HCT116 (cell line): ENCODE measurements at regions not wholly inside any gene's neighbourhood (a gene's known extent, or its start where the extent isn't known, plus 50 kb on each side); places are given as distances from the start of the nearest gene placed in this dataset.

Source experiments
- EGR1 ChIP-seq: IDR thresholded peaks from 2 replicates; pipeline ENCODE4 v1.6.1; 2012; ENCODE audit warnings: low read depth
- EZH2 ChIP-seq: fragments of 200-600 bp; sonication (generic); IDR thresholded peaks from 2 replicates; pipeline ENCODE4 v1.6.1; 2017; ENCODE audit warnings: antibody characterized with exemption, mixed run types
- EZH2phosphoT487 ChIP-seq: fragments of 200-600 bp; IDR thresholded peaks from 2 replicates; pipeline ENCODE4 v1.6.1; 2018; ENCODE audit warnings: antibody characterized with exemption, borderline replicate concordance
- FOSL1 ChIP-seq: IDR thresholded peaks from 2 replicates; pipeline ENCODE4 v1.6.1; 2012; ENCODE audit warnings: low read depth
- POLR2A ChIP-seq: IDR thresholded peaks from 2 replicates; pipeline ENCODE4 v1.7.0; 2011; ENCODE audit warnings: borderline replicate concordance; ENCODE audit not compliant: insufficient read depth, insufficient read length; ENCODE audit errors: extremely low read depth
- POLR2AphosphoS5 ChIP-seq: IDR thresholded peaks from 2 replicates; pipeline ENCODE4 v1.6.1; 2011; ENCODE audit warnings: mild to moderate bottlenecking, low read depth, low read length, moderate library complexity
- SRF ChIP-seq: IDR thresholded peaks from 2 replicates; pipeline ENCODE4 v1.6.1; 2012; ENCODE audit warnings: low read depth
- ZNF274 ChIP-seq: fragments of 200-500 bp; sonication (Bioruptor generic); IDR thresholded peaks from 2 replicates; pipeline ENCODE4 v1.6.1; 2014; ENCODE audit warnings: mild to moderate bottlenecking, low read depth, low read length, inconsistent platforms
- TF ChIP-seq, protein P1 (sequence below), 3 experiments: fragments of 200-600 bp in 1 of 3; sonication (generic) in 1 of 3; IDR thresholded peaks in 2 of 3; conservative IDR thresholded peaks in 1 of 3; 2 replicates each; pipeline ENCODE4 v1.5.1; 2012 to 2017; ENCODE audit warnings: low read depth in 2 of 3, low read length in 2 of 3, antibody characterized with exemption in 1 of 3, borderline replicate concordance in 1 of 3, control low read depth in 1 of 3, mild to moderate bottlenecking in 1 of 3, mixed read lengths in 1 of 3, mixed run types in 1 of 3, moderate library complexity in 1 of 3; ENCODE audit not compliant: insufficient read depth in 1 of 3
- TF ChIP-seq, protein P2 (sequence below): IDR thresholded peaks from 2 replicates; pipeline ENCODE4 v1.6.1; 2012; ENCODE audit warnings: low read depth

GRCh38 chr5:101103874-101104273 is 200.8 kb upstream of the ST8SIA4 start:
- TF ChIP-seq, protein P1, sequence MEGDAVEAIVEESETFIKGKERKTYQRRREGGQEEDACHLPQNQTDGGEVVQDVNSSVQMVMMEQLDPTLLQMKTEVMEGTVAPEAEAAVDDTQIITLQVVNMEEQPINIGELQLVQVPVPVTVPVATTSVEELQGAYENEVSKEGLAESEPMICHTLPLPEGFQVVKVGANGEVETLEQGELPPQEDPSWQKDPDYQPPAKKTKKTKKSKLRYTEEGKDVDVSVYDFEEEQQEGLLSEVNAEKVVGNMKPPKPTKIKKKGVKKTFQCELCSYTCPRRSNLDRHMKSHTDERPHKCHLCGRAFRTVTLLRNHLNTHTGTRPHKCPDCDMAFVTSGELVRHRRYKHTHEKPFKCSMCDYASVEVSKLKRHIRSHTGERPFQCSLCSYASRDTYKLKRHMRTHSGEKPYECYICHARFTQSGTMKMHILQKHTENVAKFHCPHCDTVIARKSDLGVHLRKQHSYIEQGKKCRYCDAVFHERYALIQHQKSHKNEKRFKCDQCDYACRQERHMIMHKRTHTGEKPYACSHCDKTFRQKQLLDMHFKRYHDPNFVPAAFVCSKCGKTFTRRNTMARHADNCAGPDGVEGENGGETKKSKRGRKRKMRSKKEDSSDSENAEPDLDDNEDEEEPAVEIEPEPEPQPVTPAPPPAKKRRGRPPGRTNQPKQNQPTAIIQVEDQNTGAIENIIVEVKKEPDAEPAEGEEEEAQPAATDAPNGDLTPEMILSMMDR (IDR thresholded peaks at IDR 0.05 in 2 of 3, conservative IDR thresholded peaks at IDR 0.05 in 1 of 3; ENCODE audit: borderline replicate concordance in 1 of 3, insufficient read depth in 1 of 3, low read depth in 2 of 3, low read length in 2 of 3): no peak
- no peak for TF ChIP-seq POLR2A
- no peak for TF ChIP-seq EZH2phosphoT487
- TF ChIP-seq FOSL1: no peak
- no peak for TF ChIP-seq POLR2AphosphoS5
- TF ChIP-seq SRF: no peak
- TF ChIP-seq EGR1: no peak
- no peak for TF ChIP-seq EZH2
- TF ChIP-seq ZNF274: no peak
- TF ChIP-seq, protein P2, sequence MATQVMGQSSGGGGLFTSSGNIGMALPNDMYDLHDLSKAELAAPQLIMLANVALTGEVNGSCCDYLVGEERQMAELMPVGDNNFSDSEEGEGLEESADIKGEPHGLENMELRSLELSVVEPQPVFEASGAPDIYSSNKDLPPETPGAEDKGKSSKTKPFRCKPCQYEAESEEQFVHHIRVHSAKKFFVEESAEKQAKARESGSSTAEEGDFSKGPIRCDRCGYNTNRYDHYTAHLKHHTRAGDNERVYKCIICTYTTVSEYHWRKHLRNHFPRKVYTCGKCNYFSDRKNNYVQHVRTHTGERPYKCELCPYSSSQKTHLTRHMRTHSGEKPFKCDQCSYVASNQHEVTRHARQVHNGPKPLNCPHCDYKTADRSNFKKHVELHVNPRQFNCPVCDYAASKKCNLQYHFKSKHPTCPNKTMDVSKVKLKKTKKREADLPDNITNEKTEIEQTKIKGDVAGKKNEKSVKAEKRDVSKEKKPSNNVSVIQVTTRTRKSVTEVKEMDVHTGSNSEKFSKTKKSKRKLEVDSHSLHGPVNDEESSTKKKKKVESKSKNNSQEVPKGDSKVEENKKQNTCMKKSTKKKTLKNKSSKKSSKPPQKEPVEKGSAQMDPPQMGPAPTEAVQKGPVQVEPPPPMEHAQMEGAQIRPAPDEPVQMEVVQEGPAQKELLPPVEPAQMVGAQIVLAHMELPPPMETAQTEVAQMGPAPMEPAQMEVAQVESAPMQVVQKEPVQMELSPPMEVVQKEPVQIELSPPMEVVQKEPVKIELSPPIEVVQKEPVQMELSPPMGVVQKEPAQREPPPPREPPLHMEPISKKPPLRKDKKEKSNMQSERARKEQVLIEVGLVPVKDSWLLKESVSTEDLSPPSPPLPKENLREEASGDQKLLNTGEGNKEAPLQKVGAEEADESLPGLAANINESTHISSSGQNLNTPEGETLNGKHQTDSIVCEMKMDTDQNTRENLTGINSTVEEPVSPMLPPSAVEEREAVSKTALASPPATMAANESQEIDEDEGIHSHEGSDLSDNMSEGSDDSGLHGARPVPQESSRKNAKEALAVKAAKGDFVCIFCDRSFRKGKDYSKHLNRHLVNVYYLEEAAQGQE: no peak
